ENCODE measurements at regions not wholly inside any gene's neighbourhood (a gene's known extent, or its start where the extent isn't known, plus 50 kb on each side); places are given as distances from the start of the nearest gene placed in this dataset.

DNA sequence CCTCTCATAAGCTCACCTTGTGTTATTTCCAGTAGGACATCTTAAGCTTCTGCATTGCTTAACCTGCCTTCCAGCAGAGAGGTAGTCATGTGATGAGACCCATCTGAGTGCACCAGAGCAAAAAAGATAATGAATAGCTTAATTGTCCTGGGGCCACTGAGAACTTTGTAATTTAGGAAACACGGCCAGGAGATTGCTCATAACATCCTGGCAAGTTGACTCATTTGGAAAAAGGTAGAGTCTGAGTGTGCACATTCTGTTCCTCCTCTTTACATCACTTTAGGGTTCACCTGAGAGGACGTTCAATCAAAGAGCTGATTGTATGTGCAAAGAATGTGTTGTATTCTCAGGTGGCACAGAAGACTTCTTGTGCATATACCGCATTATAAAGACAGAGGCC, 830.2 kb upstream of the SOX11 start:
- no peak for TF ChIP-seq TAF1 (IDR thresholded peaks at IDR 0.05; ENCODE audit: borderline replicate concordance, insufficient read depth, low read length)
- no peak for TF ChIP-seq SIN3A (IDR thresholded peaks at IDR 0.05; ENCODE audit: borderline replicate concordance, insufficient read depth, low read length)
- TF ChIP-seq, protein P1, sequence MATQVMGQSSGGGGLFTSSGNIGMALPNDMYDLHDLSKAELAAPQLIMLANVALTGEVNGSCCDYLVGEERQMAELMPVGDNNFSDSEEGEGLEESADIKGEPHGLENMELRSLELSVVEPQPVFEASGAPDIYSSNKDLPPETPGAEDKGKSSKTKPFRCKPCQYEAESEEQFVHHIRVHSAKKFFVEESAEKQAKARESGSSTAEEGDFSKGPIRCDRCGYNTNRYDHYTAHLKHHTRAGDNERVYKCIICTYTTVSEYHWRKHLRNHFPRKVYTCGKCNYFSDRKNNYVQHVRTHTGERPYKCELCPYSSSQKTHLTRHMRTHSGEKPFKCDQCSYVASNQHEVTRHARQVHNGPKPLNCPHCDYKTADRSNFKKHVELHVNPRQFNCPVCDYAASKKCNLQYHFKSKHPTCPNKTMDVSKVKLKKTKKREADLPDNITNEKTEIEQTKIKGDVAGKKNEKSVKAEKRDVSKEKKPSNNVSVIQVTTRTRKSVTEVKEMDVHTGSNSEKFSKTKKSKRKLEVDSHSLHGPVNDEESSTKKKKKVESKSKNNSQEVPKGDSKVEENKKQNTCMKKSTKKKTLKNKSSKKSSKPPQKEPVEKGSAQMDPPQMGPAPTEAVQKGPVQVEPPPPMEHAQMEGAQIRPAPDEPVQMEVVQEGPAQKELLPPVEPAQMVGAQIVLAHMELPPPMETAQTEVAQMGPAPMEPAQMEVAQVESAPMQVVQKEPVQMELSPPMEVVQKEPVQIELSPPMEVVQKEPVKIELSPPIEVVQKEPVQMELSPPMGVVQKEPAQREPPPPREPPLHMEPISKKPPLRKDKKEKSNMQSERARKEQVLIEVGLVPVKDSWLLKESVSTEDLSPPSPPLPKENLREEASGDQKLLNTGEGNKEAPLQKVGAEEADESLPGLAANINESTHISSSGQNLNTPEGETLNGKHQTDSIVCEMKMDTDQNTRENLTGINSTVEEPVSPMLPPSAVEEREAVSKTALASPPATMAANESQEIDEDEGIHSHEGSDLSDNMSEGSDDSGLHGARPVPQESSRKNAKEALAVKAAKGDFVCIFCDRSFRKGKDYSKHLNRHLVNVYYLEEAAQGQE (IDR thresholded peaks at IDR 0.05; ENCODE audit: insufficient read depth in 1 of 2, low read depth in 2 of 2, low read length in 2 of 2), result no peak
- TF ChIP-seq FOXP2 (optimal IDR thresholded peaks at IDR 0.05; ENCODE audit: borderline replicate concordance, extremely low read depth, extremely low read length, insufficient read depth), result no peak
- TF ChIP-seq POLR2AphosphoS5 (IDR thresholded peaks at IDR 0.05; ENCODE audit: low read depth, low read length), result no peak

DNA sequence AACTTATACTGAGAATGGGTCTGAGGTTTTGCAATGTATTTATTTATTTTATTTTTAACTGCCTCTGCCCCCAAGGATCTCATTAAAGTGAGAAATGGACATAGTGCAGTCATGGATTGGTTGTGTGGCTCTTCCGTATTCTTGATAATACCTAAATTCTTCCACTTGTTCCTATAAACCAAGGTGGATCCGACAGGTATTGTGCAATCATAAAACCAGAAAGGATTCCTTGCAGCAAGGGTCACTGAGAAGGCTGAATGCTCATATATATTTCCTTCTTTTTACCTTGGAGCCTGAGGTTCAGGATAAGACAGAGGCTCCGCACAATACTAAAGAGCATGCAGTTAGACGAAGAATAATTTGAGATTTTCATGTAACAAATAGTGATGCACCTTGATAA, 826.0 kb upstream of the SOX11 start:
- TF ChIP-seq FOXP2 (optimal IDR thresholded peaks at IDR 0.05; ENCODE audit: borderline replicate concordance, extremely low read depth, extremely low read length, insufficient read depth) (no peak), POLR2AphosphoS5 (IDR thresholded peaks at IDR 0.05; ENCODE audit: low read depth, low read length) (no peak), TAF1 (IDR thresholded peaks at IDR 0.05; ENCODE audit: borderline replicate concordance, insufficient read depth, low read length) (no peak), SIN3A (IDR thresholded peaks at IDR 0.05; ENCODE audit: borderline replicate concordance, insufficient read depth, low read length) (no peak)
- TF ChIP-seq, protein P1 (IDR thresholded peaks at IDR 0.05; ENCODE audit: insufficient read depth in 1 of 2, low read depth in 2 of 2, low read length in 2 of 2), result no peak

DNA sequence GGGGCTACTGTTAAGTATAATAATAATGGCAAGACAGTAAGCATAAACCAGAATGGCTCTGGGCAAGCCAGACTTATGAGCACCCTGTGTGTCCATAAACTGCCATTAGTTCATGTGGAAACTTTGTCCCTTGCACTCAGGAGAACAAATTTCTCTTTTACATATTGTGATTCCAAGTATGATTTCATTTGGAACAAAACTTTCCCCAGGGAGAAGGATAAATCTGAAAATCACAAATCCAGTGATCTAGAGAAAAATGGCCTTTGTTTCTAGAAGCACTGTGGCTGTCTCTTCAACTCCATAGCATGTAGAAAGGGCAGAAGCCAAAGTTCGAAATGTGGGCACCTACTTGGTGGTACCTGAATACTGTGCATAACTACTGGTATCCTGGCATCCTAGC, 823.7 kb upstream of the SOX11 start:
- no peak for TF ChIP-seq SIN3A (IDR thresholded peaks at IDR 0.05; ENCODE audit: borderline replicate concordance, insufficient read depth, low read length)
- TF ChIP-seq, protein P1 (IDR thresholded peaks at IDR 0.05; ENCODE audit: insufficient read depth in 1 of 2, low read depth in 2 of 2, low read length in 2 of 2), result no peak
- TF ChIP-seq TAF1 (IDR thresholded peaks at IDR 0.05; ENCODE audit: borderline replicate concordance, insufficient read depth, low read length), result no peak
- no peak for TF ChIP-seq FOXP2 (optimal IDR thresholded peaks at IDR 0.05; ENCODE audit: borderline replicate concordance, extremely low read depth, extremely low read length, insufficient read depth)
- TF ChIP-seq POLR2AphosphoS5 (IDR thresholded peaks at IDR 0.05; ENCODE audit: low read depth, low read length), result no peak

DNA sequence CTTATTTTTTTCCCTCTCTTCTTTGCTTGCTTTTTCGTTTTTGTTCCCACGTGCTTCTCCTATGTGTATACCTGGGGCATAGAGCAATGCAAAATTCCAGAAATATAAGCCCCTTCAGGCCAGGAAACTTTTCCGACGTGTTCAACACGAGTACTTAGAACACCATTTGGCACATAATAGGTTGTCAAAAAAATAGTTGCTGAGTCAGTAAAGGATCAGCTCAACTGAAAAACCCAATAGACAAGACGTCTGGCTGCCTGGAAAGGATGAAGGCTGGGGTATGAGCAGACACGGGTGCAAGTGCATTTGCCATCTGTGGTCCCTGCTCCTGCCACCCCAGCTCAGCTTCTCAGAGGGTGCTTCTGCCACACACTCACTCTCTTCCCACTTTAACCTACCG, 823.0 kb upstream of the SOX11 start:
- TF ChIP-seq TAF1 (IDR thresholded peaks at IDR 0.05; ENCODE audit: borderline replicate concordance, insufficient read depth, low read length) (no peak), FOXP2 (optimal IDR thresholded peaks at IDR 0.05; ENCODE audit: borderline replicate concordance, extremely low read depth, extremely low read length, insufficient read depth) (no peak), POLR2AphosphoS5 (IDR thresholded peaks at IDR 0.05; ENCODE audit: low read depth, low read length) (no peak), SIN3A (IDR thresholded peaks at IDR 0.05; ENCODE audit: borderline replicate concordance, insufficient read depth, low read length) (no peak)
- TF ChIP-seq, protein P1 (IDR thresholded peaks at IDR 0.05; ENCODE audit: insufficient read depth in 1 of 2, low read depth in 2 of 2, low read length in 2 of 2), result no peak

DNA sequence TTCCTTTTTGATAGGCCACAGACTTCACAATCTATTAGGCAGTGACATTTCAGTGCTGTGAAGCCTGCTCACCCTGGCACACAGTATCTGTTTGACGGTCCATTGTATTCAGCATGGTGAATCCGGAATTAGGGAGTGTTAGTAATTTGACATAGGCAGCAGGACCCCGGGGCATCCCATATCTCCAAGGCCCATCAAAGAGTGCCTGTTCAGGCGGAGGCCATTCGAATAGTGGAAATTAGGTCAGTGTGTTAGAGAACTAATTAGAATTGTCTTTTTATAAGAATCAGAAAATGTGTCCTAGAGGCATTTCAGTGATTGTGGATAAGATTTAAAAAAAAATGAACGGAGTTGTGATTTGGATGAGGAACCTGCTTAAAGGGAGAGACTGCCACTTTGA, 818.8 kb upstream of the SOX11 start:
- TF ChIP-seq FOXP2 (optimal IDR thresholded peaks at IDR 0.05; ENCODE audit: borderline replicate concordance, extremely low read depth, extremely low read length, insufficient read depth) (no peak), POLR2AphosphoS5 (IDR thresholded peaks at IDR 0.05; ENCODE audit: low read depth, low read length) (no peak), TAF1 (IDR thresholded peaks at IDR 0.05; ENCODE audit: borderline replicate concordance, insufficient read depth, low read length) (no peak), SIN3A (IDR thresholded peaks at IDR 0.05; ENCODE audit: borderline replicate concordance, insufficient read depth, low read length) (no peak)
- TF ChIP-seq, protein P1 (IDR thresholded peaks at IDR 0.05; ENCODE audit: insufficient read depth in 1 of 2, low read depth in 2 of 2, low read length in 2 of 2), result no peak
